HG03558 (cell line): ENCODE measurements at regions not wholly inside any gene's neighbourhood (a gene's known extent, or its start where the extent isn't known, plus 50 kb on each side); places are given as distances from the start of the nearest gene placed in this dataset.

Experiments
- ATAC-seq: cut with Tn5 transposase; IDR thresholded peaks from one replicate; pipeline ENCODE4 v1.9.1; 2021; ENCODE audit warnings: moderate number of reproducible peaks; ENCODE audit not compliant: unreplicated experiment; ENCODE audit errors: extremely low read depth

GRCh38 chr2:42854207-42854818 is 61.9 kb upstream of the HAAO start:
- ATAC-seq = no peak

GRCh38 chr2:42853549-42854206 is 61.3 kb upstream of the HAAO start:
- no peak for ATAC-seq

- no peak for ATAC-seq
These were observed 60.4 kb upstream of the HAAO start for GRCh38 chr2:42852798-42853197.

- no peak for ATAC-seq
These were observed 59.4 kb upstream of the HAAO start for GRCh38 chr2:42851740-42852250.

GRCh38 chr2:42851186-42851585 is 58.8 kb upstream of the HAAO start:
- no peak for ATAC-seq

GRCh38 chr2:42850016-42850805 is 57.8 kb upstream of the HAAO start:
- ATAC-seq = no peak

GRCh38 chr2:42849311-42849710 is 56.9 kb upstream of the HAAO start:
- ATAC-seq = no peak

GRCh38 chr2:42848726-42849290 is 56.4 kb upstream of the HAAO start:
- ATAC-seq = no peak

- no peak for ATAC-seq
These were observed 55.9 kb upstream of the HAAO start for GRCh38 chr2:42848265-42848664.

GRCh38 chr2:42847596-42848151 is 55.3 kb upstream of the HAAO start:
- ATAC-seq = no peak

- no peak for ATAC-seq
These were observed 54.7 kb upstream of the HAAO start for GRCh38 chr2:42846932-42847595.

- no peak for ATAC-seq
These were observed 53.6 kb upstream of the HAAO start for GRCh38 chr2:42846026-42846425.

GRCh38 chr2:42844901-42845821 is 52.8 kb upstream of the HAAO start:
- no peak for ATAC-seq

GRCh38 chr2:42844366-42844765 is 52.0 kb upstream of the HAAO start:
- no peak for ATAC-seq

GRCh38 chr2:42843611-42844010 is 51.2 kb upstream of the HAAO start:
- no peak for ATAC-seq

- ATAC-seq = no peak
These were observed 50.7 kb upstream of the HAAO start for GRCh38 chr2:42843131-42843530.

- ATAC-seq = no peak
These were observed 50.1 kb upstream of the HAAO start for GRCh38 chr2:42842466-42842865.
